ENCODE measurements at regions not wholly inside any gene's neighbourhood (a gene's known extent, or its start where the extent isn't known, plus 50 kb on each side); places are given as distances from the start of the nearest gene placed in this dataset.
"Not testable (repeated sequence)": the region's sequence is repeated elsewhere in the genome, so short reads cannot be mapped to it uniquely, and the experiment has no call there.

DNA sequence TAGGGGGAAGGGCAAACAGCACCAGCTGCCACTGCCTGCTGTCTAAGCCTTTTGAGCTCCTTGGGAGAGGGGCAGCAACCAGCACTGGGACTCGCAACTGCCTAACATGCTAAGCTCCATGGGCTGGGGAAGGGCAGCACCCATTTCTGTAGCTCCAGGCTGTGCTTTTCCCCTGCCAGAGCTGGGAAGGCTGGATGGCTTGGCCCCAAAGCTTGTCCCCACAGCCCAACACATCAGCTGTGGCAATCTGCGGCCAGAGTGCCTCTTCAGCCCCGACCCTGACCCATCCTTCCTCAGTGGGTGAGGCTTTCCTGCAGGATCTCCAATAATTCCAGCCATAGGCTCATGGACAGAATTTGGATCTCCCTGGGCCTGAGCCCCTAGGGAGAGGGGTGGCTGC lies 551.3 kb downstream of the TMEM135 start:
- Histone ChIP-seq H3K27me3 (no peaks in the 10 kb centered on the region), H3K4me3 (no peak overlapping the region), H3K36me3 (no peaks in the 10 kb centered on the region), H3K4me1 (no peaks in the 10 kb centered on the region), H3K9me3 (peaks cover 0 to 34% (median 6%) of the 10 kb centered on the region in 12 donors), H3K27ac (no peak overlapping the region)
- 82 to 100% (median 86%) methylated on average over 2 to 3 of the region's 3 CpGs for WGBS, 4 donors
- intact Hi-C loops (cut with DNase I), result no loop called here
- DNase-seq, result no peak
- TF ChIP-seq, protein P1, sequence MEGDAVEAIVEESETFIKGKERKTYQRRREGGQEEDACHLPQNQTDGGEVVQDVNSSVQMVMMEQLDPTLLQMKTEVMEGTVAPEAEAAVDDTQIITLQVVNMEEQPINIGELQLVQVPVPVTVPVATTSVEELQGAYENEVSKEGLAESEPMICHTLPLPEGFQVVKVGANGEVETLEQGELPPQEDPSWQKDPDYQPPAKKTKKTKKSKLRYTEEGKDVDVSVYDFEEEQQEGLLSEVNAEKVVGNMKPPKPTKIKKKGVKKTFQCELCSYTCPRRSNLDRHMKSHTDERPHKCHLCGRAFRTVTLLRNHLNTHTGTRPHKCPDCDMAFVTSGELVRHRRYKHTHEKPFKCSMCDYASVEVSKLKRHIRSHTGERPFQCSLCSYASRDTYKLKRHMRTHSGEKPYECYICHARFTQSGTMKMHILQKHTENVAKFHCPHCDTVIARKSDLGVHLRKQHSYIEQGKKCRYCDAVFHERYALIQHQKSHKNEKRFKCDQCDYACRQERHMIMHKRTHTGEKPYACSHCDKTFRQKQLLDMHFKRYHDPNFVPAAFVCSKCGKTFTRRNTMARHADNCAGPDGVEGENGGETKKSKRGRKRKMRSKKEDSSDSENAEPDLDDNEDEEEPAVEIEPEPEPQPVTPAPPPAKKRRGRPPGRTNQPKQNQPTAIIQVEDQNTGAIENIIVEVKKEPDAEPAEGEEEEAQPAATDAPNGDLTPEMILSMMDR (IDR thresholded peaks at IDR 0.05), result no peak
- TF ChIP-seq POLR2A (IDR thresholded peaks at IDR 0.05), result no peak
- ATAC-seq, result no peak

- H3K27me3 ChIP-seq; H3K4me3 ChIP-seq; ATAC-seq; H3K9me3 ChIP-seq; H3K27ac ChIP-seq; H3K36me3 ChIP-seq; H3K4me1 ChIP-seq; intact Hi-C loops (cut with DNase I); DNase-seq: not testable (repeated sequence)
- 14 to 24% (median 21%) methylated on average over 1 of the region's 1 CpG for WGBS, 4 donors
Observed at GRCh38 chr11:87585613-87586012, 547.9 kb downstream of the TMEM135 start.

- no peaks in the 10 kb centered on the region for H3K4me1 ChIP-seq
- H3K27ac ChIP-seq, result no peak overlapping the region
- H3K9me3 ChIP-seq, result peaks cover 0 to 5% (median 0%) of the 10 kb centered on the region in 12 donors
- no peaks in the 10 kb centered on the region for H3K36me3 ChIP-seq
- no peak for ATAC-seq
- no peaks in the 10 kb centered on the region for H3K27me3 ChIP-seq
- no peak overlapping the region for H3K4me3 ChIP-seq
- intact Hi-C loops (cut with DNase I), result no loop called here
- no peak for DNase-seq
- 78 to 82% (median 79%) methylated on average over 2 of the region's 2 CpGs for WGBS, 4 donors
- TF ChIP-seq POLR2A (IDR thresholded peaks at IDR 0.05), result no peak
- TF ChIP-seq, protein P1 (IDR thresholded peaks at IDR 0.05), result no peak
Observed at GRCh38 chr11:87583931-87584330, 546.2 kb downstream of the TMEM135 start.

- H3K4me3 ChIP-seq, result no peak overlapping the region
- no peak overlapping the region for H3K27ac ChIP-seq
- intact Hi-C loops (cut with DNase I), result no loop called here
- H3K4me1 ChIP-seq, result no peaks in the 10 kb centered on the region
- no peaks in the 10 kb centered on the region for H3K9me3 ChIP-seq
- no peaks in the 10 kb centered on the region for H3K27me3 ChIP-seq
- DNase-seq (no peak), ATAC-seq (no peak)
- TF ChIP-seq POLR2A (IDR thresholded peaks at IDR 0.05), result no peak
- TF ChIP-seq, protein P1 (IDR thresholded peaks at IDR 0.05), result no peak
- H3K36me3 ChIP-seq, result no peaks in the 10 kb centered on the region
Observed at GRCh38 chr11:87575088-87575487, 537.4 kb downstream of the TMEM135 start.

GRCh38 chr11:87574193-87574592 lies 536.5 kb downstream of the TMEM135 start:
- TF ChIP-seq, protein P1 (IDR thresholded peaks at IDR 0.05), result no peak
- no peak for TF ChIP-seq POLR2A (IDR thresholded peaks at IDR 0.05)
- H3K27me3 ChIP-seq, result no peaks in the 10 kb centered on the region
- no peaks in the 10 kb centered on the region for H3K4me1 ChIP-seq
- no peaks in the 10 kb centered on the region for H3K9me3 ChIP-seq
- no peaks in the 10 kb centered on the region for H3K36me3 ChIP-seq
- ATAC-seq (no peak), DNase-seq (no peak)
- intact Hi-C loops (cut with DNase I), result no loop called here
- H3K4me3 ChIP-seq, result no peak overlapping the region
- no peak overlapping the region for H3K27ac ChIP-seq

All from heart left ventricle (tissue), 16 donors.